Tibial nerve (tissue), 4 donors: ENCODE measurements at regions not wholly inside any gene's neighbourhood (a gene's known extent, or its start where the extent isn't known, plus 50 kb on each side); places are given as distances from the start of the nearest gene placed in this dataset. TPM values are rescaled to one million over a fixed set of nuclear protein-coding genes. Genes with fewer than 3 reads are reported as not detected.

ENCODE experiments used
- DNase-seq, 2 donors: peaks; one replicate each; pipeline ENCODE4 v3.0.0-alpha.2; 2019; ENCODE audit warnings: low spot score in 2 of 2
- H3K27ac ChIP-seq, 4 donors: fragments of 200-600 bp; sonication (generic) in 3 of 4; one replicate each; pipeline ENCODE4 v1.5.1; 2017 to 2019; ENCODE audit warnings: mild to moderate bottlenecking in 1 of 4
- H3K27me3 ChIP-seq, 2 donors: fragments of 200-600 bp; sonication (generic) in 1 of 2; one replicate each; pipeline versions ENCODE4 v1.5.1 to v1.6.0; 2017 to 2019
- H3K36me3 ChIP-seq, 3 donors: fragments of 200-600 bp; sonication (generic); one replicate each; pipeline ENCODE4 v1.5.1; 2018 to 2019
- H3K4me1 ChIP-seq, 4 donors: fragments of 200-600 bp; sonication (generic) in 3 of 4; one replicate each; pipeline ENCODE4 v1.5.1; 2017 to 2019
- H3K4me3 ChIP-seq, 4 donors: fragments of 200-600 bp; sonication (generic) in 3 of 4; one replicate each; pipeline ENCODE4 v1.5.1; 2017 to 2019; ENCODE audit warnings: mild to moderate bottlenecking in 1 of 4, moderate library complexity in 1 of 4
- H3K9me3 ChIP-seq, 4 donors: fragments of 200-600 bp; sonication (generic) in 3 of 4; one replicate each; pipeline ENCODE4 v1.5.1; 2017 to 2019
- EP300 ChIP-seq, 2 donors: sonication (generic); formaldehyde crosslinking; IDR thresholded peaks; one replicate each; pipeline ENCODE4 v1.6.1; 2017; ENCODE audit warnings: antibody characterized with exemption in 2 of 2, mild to moderate bottlenecking in 1 of 2
- POLR2A ChIP-seq, 2 donors: fragments of 450-650 bp; IDR thresholded peaks; one replicate each; pipeline ENCODE4 v1.6.1; 2017; ENCODE audit warnings: antibody characterized with exemption in 2 of 2, mild to moderate bottlenecking in 2 of 2, moderate library complexity in 2 of 2
- WGBS, 2 donors: methylation state at CpG; one replicate each; pipeline ENCODE4 v1.1.5; 2018; 5-methylcytosine and 5-hydroxymethylcytosine counted together
- small RNA-seq: library from RNA; depleted of rRNA; stranded (forward); fragments of <200 nt; gene quantifications from one replicate; pipeline ENCODE3, GENCODE V24; 2016
- TF ChIP-seq, protein P1 (sequence below), 5 experiments: fragments of 200-600 bp in 3 of 5; fragments of 450-650 bp in 2 of 5; sonication (generic) in 3 of 5; IDR thresholded peaks; one replicate each; pipeline ENCODE4 v1.5.1; 2016 to 2019; ENCODE audit warnings: antibody characterized with exemption in 5 of 5, mild to moderate bottlenecking in 3 of 5, moderate library complexity in 2 of 5

DNA sequence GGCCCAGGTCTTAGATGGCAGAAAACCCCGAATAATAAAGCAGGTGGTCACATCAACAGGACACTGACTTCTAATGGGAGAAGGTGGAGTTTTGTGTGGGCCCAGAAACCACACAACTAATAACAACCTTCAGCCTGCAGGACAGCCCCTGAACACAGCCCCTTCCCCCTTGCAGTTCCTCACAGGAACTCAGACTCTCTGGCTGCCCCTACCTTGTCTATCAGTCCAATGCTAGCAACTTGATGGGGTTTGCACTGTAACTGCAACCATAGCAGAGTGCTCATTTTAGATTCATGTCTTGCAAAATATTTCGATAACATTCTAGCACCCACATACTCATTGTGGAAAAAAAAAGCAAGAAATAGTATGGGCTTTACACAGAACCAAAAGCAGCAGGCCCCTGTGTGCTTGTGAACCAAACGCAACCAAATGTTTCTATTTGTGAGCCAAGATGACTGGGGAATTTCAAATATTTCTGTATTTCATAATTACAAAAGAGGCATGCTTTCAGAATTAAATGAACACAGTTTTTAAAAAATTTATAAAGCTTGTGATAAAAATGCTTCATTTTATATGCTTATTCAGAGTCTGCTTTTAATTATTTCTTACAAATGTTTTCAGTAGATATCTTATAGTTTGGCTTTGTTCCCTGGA is 62.7 kb upstream of the PDE4D start:
- TF ChIP-seq, protein P1, sequence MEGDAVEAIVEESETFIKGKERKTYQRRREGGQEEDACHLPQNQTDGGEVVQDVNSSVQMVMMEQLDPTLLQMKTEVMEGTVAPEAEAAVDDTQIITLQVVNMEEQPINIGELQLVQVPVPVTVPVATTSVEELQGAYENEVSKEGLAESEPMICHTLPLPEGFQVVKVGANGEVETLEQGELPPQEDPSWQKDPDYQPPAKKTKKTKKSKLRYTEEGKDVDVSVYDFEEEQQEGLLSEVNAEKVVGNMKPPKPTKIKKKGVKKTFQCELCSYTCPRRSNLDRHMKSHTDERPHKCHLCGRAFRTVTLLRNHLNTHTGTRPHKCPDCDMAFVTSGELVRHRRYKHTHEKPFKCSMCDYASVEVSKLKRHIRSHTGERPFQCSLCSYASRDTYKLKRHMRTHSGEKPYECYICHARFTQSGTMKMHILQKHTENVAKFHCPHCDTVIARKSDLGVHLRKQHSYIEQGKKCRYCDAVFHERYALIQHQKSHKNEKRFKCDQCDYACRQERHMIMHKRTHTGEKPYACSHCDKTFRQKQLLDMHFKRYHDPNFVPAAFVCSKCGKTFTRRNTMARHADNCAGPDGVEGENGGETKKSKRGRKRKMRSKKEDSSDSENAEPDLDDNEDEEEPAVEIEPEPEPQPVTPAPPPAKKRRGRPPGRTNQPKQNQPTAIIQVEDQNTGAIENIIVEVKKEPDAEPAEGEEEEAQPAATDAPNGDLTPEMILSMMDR (IDR thresholded peaks at IDR 0.05) = no peak
- no peak for TF ChIP-seq POLR2A (IDR thresholded peaks at IDR 0.05)
- TF ChIP-seq EP300 (IDR thresholded peaks at IDR 0.05) = no peak
- H3K9me3 ChIP-seq = no peaks in the 10 kb centered on the region
- no peaks in the 10 kb centered on the region for H3K27me3 ChIP-seq
- WGBS, 2 donors = 52 to 53% methylated on average over 3 of the region's 3 CpGs
- H3K4me3 ChIP-seq = no peak overlapping the region
- H3K36me3 ChIP-seq = no peaks in the 10 kb centered on the region
- no peak overlapping the region for H3K27ac ChIP-seq
- DNase-seq = no peak
- peaks cover 0 to 4% (median 0%) of the 10 kb centered on the region in 4 donors for H3K4me1 ChIP-seq

DNA sequence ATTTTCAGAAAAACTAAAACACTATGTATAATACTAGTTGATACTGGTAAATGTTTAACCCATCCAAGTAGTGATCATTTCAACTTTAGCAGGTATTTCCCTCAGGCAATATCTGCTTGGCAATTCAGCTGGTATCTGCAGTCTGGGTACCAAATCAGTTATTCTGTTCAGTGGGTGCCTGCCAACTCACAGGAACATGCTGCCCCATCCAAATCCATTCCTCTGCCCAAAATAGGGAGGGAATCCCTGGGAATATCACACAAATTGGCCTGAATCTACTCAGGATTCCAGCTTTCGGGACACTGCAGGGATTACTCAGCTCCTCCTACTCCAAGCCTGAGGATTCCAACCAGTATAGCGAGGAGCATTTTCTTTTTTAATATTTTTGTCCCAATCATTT is 61.7 kb upstream of the PDE4D start:
- H3K4me1 ChIP-seq = peaks cover 0 to 4% (median 0%) of the 10 kb centered on the region in 4 donors
- H3K4me3 ChIP-seq = no peak overlapping the region
- TF ChIP-seq, protein P1 (IDR thresholded peaks at IDR 0.05) = no peak
- TF ChIP-seq EP300 (IDR thresholded peaks at IDR 0.05) = no peak
- no peak for TF ChIP-seq POLR2A (IDR thresholded peaks at IDR 0.05)
- no peak for DNase-seq
- no peaks in the 10 kb centered on the region for H3K36me3 ChIP-seq
- no peaks in the 10 kb centered on the region for H3K9me3 ChIP-seq
- H3K27ac ChIP-seq = no peak overlapping the region
- no peaks in the 10 kb centered on the region for H3K27me3 ChIP-seq
- WGBS, 2 donors = 50 to 68% methylated on average over 2 of the region's 2 CpGs

DNA sequence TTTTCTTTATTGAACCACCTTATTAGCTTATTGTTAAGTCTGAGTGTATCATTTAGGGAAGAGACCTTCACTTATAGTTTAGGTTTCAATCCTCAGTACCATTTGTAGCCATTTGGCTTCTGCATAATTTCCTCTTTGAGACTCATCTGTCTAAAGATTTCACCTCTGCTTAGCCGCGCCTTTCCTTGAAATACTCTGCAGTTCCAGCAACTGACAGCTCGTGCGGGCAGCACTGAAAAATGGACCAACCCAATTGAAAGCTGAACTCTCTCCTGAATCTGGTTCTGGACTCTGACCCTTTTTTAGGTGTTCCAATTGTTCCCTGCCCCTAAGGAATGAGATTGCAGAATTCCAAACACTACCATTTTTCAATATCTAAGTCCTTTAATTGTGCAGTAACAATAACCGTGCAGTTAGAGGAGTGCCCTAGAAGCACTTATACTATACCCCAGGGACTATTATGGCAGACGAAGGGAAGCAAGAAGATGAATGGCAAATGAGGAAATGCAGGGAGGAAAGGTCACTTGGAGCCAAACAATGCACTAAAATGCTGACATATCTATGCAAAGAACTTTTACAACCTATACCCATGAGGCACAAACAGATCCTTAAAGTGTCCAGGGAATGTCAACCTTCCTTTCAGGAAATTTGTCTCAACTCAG is 50.1 kb upstream of the PDE4D start:
- Histone ChIP-seq H3K4me1 (no peaks in the 10 kb centered on the region), H3K4me3 (no peak overlapping the region), H3K27me3 (no peaks in the 10 kb centered on the region), H3K9me3 (no peaks in the 10 kb centered on the region), H3K27ac (no peak overlapping the region), H3K36me3 (no peaks in the 10 kb centered on the region)
- no peak for DNase-seq
- 60 to 72% methylated on average over 6 of the region's 6 CpGs for WGBS, 2 donors
- TF ChIP-seq, protein P1 (IDR thresholded peaks at IDR 0.05) = no peak
- TF ChIP-seq EP300 (IDR thresholded peaks at IDR 0.05) (no peak), POLR2A (IDR thresholded peaks at IDR 0.05) (no peak)

Small RNA genes in the stretch of these regions (small RNA-seq; reads per million reads assigned to genes)
- not detected for gene RNU6-806P
